GM18505 (cell line): ENCODE measurements at regions not wholly inside any gene's neighbourhood (a gene's known extent, or its start where the extent isn't known, plus 50 kb on each side); places are given as distances from the start of the nearest gene placed in this dataset.

Experiments used
- ATAC-seq: cut with Tn5 transposase; IDR thresholded peaks from one replicate; pipeline ENCODE4 v1.9.1; 2021; ENCODE audit not compliant: unreplicated experiment
- POLR2A ChIP-seq: IDR thresholded peaks from 4 replicates; pipeline ENCODE4 v1.6.1; 2011; ENCODE audit warnings: borderline replicate concordance; ENCODE audit not compliant: insufficient read depth, insufficient read length; ENCODE audit errors: extremely low read depth

DNA sequence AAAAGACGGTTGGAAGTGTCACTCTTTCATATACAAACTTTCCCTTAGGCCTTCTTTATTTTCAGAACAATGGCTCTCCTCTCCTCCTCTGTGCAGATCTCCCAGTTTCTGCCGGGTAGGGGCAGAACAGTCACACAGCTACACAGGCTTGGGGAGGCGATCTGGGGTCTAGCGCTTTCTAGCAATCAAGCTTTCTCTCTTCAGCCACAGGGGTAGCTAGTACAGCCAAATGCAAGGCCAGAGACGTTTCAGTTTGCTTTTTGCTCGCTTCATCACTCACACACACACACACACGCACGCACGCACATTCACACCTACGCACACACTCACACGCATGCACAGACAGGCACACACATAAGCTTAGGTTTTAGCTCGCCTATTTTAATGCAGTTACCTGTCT, 104.3 kb downstream of the SPATA19 start:
- TF ChIP-seq POLR2A, result no peak
- ATAC-seq, result no peak

DNA sequence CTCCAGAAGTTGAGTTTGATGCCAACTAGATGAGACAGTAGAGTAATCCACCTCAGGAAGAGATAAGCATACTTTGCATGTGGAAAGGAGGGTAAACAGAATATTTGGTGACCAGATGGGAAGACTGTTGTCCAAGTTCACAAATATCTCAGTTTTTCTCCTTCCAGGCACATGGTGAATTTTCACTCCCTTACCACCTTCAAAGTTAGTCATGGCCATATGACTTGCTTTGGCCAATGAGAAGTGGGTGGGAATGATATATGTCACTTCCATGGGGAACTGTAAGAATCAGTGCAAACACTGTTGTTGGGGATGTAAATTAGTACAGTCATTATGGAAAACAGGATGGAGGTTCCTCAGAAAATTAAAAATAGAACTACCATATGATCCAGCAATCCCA, 105.8 kb downstream of the SPATA19 start:
- TF ChIP-seq POLR2A, result no peak
- no peak for ATAC-seq

DNA sequence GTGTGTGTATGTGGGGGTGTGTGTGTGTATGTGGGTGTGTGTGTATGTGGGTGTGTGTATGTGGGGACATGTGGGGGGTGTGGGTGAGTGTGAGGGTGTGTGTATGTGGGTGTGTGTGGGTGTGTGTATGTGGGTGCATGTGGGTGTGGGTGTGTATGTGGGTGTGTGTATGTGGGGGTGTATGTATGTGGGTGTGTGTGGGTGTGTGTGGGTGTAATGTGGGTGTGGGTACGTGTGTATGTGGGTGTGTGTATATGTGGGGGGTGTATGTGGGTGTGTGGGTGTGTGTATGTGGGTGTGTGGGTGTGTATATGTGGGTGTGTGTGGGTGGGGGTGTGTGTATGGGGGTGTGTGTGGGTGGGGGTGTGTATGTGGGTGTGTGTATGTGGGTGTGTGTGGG, 106.7 kb downstream of the SPATA19 start:
- TF ChIP-seq POLR2A, result no peak
- no peak for ATAC-seq

DNA sequence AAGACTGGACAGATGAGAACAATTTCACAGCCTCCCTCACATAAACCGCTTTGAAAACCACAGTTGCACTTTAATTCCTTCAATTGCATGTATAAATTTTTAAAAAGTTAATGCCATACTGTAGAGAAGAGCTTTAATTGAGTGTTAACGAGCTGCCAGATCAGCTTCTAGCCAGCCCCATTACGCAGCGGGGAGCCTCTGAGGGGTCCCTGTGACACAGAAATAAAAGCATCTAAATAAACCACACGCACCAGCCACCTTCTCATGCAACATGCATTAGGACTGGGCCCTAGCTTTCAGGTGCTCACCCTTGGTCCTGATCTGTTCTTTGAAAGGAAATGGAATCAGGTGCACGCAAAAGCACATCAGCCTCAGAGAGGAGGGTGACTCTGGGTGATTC, 111.7 kb downstream of the SPATA19 start:
- no peak for ATAC-seq
- TF ChIP-seq POLR2A, result no peak

DNA sequence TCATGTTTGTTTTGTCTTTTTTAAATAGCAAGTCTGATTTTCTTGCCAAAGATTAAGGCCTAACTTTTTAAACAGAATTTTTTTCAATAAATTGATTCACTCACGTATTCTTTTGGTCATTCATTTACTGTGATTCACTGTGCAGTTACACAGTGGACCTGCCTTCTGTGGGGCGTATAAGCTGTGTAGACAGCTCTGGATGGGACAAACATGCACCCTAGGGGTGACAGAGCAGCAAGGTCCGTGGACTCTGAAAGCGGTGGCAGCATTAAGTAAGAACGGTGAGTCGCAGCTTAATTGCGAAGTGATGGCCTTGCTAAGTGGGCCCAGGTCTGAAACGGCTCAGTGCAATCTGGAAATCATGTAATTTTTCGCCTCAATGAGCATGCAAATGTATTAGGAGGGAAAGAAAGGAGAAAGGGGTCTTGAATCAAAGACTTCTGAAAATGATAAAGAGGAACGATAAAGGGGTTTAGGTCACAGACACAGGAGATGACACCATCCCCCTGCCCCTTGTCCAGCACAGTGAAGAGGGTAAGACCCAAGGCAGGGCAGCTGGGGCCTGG, 113.1 kb downstream of the SPATA19 start:
- TF ChIP-seq POLR2A, result no peak

DNA sequence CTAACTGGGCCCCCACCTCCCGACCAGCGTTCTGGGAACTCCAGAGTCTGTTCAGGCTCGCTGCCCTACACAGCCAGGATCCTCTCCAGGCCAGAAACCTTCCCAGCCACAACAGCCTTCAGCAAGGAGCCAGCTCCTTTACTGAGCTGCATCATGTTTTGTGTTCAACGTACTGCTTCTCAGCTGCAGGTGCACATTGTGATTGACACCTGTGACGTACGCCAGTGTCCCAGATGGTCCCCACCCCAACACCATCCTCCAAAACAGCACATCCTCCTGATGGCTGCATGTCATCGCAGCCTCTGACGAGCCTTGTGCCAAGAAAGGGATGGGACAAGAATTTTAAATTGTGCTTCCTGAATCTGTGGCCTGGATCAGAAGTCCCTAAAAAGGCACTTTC, 117.5 kb downstream of the SPATA19 start:
- no peak for ATAC-seq
- TF ChIP-seq POLR2A, result no peak

More for the DNA sequence above, 113.1 kb downstream of the SPATA19 start:
- ATAC-seq, result no peak

DNA sequence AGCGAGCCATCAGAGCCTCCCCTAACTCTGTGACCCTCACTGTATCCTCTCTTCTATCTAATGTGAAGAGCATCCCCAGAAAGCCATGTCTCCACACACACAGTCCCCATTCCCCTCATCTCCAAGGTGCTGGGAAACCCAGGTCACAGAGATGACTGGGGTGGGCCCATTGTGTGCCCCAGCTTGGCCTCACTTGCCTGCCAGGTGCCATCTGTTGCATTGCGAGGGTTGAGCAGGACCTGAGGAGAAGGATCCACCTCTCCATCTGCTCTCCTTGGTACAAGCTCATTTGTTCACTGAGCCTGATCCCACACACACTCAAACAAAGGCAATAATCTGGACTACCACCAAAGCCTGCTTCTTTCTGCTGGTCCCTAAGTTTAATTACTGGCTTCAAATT, 118.8 kb downstream of the SPATA19 start:
- no peak for ATAC-seq
- TF ChIP-seq POLR2A, result no peak

DNA sequence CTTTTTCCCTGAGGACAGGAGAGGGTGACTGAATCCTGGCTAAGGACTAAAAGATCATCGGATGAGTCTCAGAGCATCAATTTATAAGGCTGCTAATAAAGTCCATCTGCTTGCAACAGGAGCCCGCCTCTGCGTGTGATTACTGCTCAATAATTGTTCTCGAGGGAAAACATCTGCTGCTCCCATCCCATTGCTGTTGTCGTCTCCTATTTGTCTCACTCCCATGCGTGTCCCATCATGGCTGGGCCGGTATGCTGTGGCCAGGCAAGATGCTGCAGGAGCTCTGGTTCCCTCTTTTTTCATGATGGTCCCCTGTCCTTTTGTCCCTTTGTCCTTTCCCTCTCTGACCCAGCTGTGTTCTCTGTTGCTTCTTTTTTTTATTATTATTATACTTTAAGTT, 121.2 kb downstream of the SPATA19 start:
- ATAC-seq, result no peak

DNA sequence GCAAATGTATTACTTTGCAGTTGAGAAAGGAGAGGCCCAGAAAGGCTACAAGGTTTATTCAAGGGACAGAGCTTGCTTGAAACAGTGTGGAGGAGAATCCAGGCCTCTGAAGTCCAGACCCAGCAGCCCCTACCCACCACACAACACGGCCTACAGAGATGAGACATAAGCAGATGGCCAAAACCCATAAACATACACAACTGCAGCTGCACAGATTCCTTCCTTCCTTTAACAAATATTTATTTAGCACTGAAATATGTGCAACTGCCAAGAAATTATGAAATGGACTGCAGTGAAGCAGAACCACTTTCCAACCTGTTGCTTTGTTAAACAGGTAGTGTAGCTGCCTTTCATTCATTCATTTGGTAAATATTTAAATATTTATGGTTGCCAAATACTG, 122.3 kb downstream of the SPATA19 start:
- no peak for TF ChIP-seq POLR2A
- ATAC-seq, result no peak

More for the DNA sequence above, 121.2 kb downstream of the SPATA19 start:
- no peak for TF ChIP-seq POLR2A

DNA sequence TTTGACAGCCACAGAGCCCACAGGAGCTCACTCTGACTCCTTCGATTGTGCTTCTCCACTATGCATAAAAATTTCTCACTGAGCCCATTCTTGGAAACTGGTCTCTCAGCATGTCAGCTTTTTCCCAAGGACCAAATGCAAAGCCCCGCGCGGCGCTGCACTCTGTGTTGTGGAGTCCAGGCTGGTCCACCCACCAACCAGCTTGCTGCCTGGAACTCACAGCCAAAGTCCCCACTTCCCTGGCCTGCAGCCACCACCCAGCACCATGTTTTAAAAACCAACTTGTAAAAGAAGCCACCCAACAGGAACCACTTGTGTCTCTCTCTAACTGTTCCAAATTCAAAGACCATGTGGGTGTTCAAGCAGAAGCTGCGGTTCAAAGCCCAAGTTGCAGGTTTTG, 124.4 kb downstream of the SPATA19 start:
- ATAC-seq, result no peak
- TF ChIP-seq POLR2A, result no peak

DNA sequence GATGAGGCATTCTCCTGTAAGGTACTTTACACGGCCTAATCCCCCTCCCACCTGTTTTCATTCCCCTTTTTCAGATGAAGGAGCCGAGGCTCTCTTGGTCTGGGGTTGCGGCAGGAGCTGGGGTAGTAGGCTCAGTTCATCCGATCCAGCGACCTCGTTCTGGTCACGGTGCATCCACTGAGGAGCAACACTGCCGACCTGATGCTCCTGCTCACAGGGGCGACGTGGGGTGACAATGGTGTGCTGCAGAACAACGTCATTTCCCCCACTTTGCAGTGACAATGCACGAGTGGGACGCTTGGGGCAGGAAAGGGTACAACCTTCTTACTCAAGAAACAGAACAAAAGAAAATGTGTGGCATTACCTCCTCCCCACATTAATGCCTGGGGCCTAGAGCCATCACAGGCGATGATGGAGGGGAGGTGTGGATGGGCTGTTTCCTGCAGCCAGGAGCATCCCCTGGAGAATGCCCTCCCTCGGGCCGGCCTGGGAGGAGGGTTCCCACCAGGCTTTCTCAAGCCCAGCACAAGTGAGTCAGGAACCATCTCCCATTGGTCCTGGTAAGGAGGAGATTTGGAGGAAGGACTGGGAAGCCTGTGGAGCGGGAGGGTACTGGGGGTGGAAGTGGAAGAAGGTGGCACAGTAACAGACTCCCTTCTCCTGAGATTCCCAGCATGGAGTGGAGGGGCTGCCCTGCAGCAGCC, 125.6 kb downstream of the SPATA19 start:
- no peak for TF ChIP-seq POLR2A
- ATAC-seq, result no peak

DNA sequence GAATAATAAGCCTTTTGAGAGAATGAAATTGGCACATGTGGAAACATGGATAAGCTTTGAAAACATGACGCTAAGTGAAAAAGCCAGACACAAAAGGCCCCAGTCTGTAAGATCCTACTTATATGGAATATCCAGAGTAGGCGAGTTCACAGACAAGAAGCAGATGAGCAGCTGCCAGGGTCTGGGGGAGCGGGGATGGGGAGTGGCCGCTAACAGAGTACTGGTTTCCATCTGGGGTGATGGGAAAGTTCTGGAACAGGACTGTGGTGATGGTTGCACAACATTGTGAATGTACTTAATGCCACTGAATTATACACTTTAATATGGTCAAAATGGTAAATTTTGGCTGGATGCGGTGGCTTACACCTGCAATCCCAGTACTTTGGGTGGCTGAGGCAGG, 126.5 kb downstream of the SPATA19 start:
- no peak for TF ChIP-seq POLR2A
- no peak for ATAC-seq

DNA sequence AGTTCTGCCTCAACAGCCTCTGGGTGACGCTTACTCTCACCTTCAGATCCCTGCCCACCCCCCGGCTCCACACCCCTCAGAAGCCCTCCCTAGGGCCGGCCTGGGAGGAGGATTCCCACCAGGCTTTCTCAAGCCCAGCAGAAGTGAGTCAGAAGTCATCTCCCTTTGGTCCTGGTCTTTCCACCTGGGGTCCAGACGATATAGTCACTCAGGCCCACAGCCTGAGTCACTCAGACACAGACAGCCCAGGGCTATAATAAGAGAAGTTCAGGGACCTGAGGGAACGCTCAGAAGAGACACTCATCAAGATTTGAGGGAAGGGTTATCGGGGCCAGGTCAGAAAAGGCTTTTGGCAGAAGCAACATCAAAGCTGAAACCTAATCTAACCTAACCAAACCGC, 127.1 kb downstream of the SPATA19 start:
- TF ChIP-seq POLR2A, result no peak
- ATAC-seq, result no peak

DNA sequence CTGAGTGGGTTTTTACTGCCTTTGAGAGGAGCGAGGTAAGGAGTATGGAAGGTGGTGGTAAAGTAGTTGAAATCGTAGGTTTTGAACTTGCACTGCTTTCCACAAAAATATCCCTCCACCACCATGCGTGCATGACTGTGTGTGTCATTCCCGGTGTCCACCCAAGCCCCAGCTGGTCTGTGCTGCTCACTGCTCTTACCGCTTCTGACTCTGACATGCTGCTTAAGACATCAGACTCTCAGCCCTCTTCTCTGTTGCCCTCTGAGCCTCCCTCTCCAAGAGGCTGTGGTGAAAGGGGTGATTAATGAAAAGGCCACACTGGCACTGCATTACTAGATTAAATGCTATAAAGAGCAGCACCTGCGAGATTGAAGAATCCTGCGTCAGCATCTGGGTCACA, 128.7 kb downstream of the SPATA19 start:
- no peak for ATAC-seq
- TF ChIP-seq POLR2A, result no peak
